H4 (cell line): ENCODE measurements at regions not wholly inside any gene's neighbourhood (a gene's known extent, or its start where the extent isn't known, plus 50 kb on each side); places are given as distances from the start of the nearest gene placed in this dataset.
"Not testable (repeated sequence)": the region's sequence is repeated elsewhere in the genome, so short reads cannot be mapped to it uniquely, and the experiment has no call there.

Experiments
- DNase-seq: peaks from one replicate; pipeline ENCODE4 v3.0.0-alpha.2; 2015; ENCODE audit warnings: low spot score

GRCh38 chr17:13785981-13786598, 184.4 kb upstream of the HS3ST3A1 start:
- no peak for DNase-seq

GRCh38 chr17:13787636-13788035, 185.9 kb upstream of the HS3ST3A1 start:
- DNase-seq: no peak

GRCh38 chr17:13788385-13788784, 186.7 kb upstream of the HS3ST3A1 start:
- DNase-seq: no peak

- DNase-seq: no peak
Observed at GRCh38 chr17:13792314-13792713, 190.6 kb upstream of the HS3ST3A1 start.

- no peak for DNase-seq
Observed at GRCh38 chr17:13793951-13794350, 192.2 kb upstream of the HS3ST3A1 start.

GRCh38 chr17:13797863-13798262, 196.1 kb upstream of the HS3ST3A1 start:
- no peak for DNase-seq

GRCh38 chr17:13806092-13806491, 204.4 kb upstream of the HS3ST3A1 start:
- DNase-seq: no peak

GRCh38 chr17:13807103-13807502, 205.4 kb upstream of the HS3ST3A1 start:
- DNase-seq: no peak

- DNase-seq: no peak
Observed at GRCh38 chr17:13812350-13812749, 210.6 kb upstream of the HS3ST3A1 start.

- DNase-seq: no peak
Observed at GRCh38 chr17:13813347-13814240, 211.9 kb upstream of the HS3ST3A1 start.

- DNase-seq: no peak
Observed at GRCh38 chr17:13822700-13823099, 221.0 kb upstream of the HS3ST3A1 start.

- DNase-seq: no peak
Observed at GRCh38 chr17:13825526-13826040, 223.9 kb upstream of the HS3ST3A1 start.

GRCh38 chr17:13827118-13827517, 225.4 kb upstream of the HS3ST3A1 start:
- no peak for DNase-seq

GRCh38 chr17:13833921-13834320, 232.2 kb upstream of the HS3ST3A1 start:
- DNase-seq: no peak

- peak; percentile 14 for DNase-seq
Observed at GRCh38 chr17:13835151-13835550, 233.4 kb upstream of the HS3ST3A1 start.

GRCh38 chr17:13837417-13837816, 231.9 kb upstream of the COX10 start:
- DNase-seq: no peak

- DNase-seq: no peak
Observed at GRCh38 chr17:13840254-13840653, 229.1 kb upstream of the COX10 start.

GRCh38 chr17:13843862-13844635, 225.3 kb upstream of the COX10 start:
- DNase-seq: peak; percentile 10

- DNase-seq: no peak
Observed at GRCh38 chr17:13851889-13852288, 217.4 kb upstream of the COX10 start.

GRCh38 chr17:13855730-13856129, 213.6 kb upstream of the COX10 start:
- DNase-seq: not testable (repeated sequence)

- no peak for DNase-seq
Observed at GRCh38 chr17:13862346-13862745, 207.0 kb upstream of the COX10 start.

GRCh38 chr17:13863436-13863835, 205.9 kb upstream of the COX10 start:
- no peak for DNase-seq
